SU-DHL-6 (cell line): ENCODE measurements at regions not wholly inside any gene's neighbourhood (a gene's known extent, or its start where the extent isn't known, plus 50 kb on each side); places are given as distances from the start of the nearest gene placed in this dataset.

Experiments
- H2AFZ ChIP-seq: fragments of 200-600 bp; sonication (generic); 2 replicates; pipeline ENCODE4 v1.6.1; 2014; ENCODE audit warnings: low read depth, mild to moderate bottlenecking, moderate library complexity, mixed read lengths, antibody characterized with exemption, low read length; ENCODE audit not compliant: severe bottlenecking
- H3F3A ChIP-seq: fragments of 200-600 bp; shearing (Covaris generic); 2 replicates; pipeline ENCODE4 v1.6.0; 2016; ENCODE audit warnings: antibody characterized with exemption, mild to moderate bottlenecking; ENCODE audit not compliant: insufficient read depth
- H3K27ac ChIP-seq: fragments of 200-600 bp; sonication (generic); 2 replicates; pipeline ENCODE4 v1.5.1; 2016; ENCODE audit warnings: low read depth, mild to moderate bottlenecking, low read length, moderate library complexity, mixed read lengths
- H3K27me3 ChIP-seq: fragments of 200-600 bp; sonication (generic), shearing (Covaris generic); 2 replicates; pipeline ENCODE4 v1.6.0; 2014; ENCODE audit warnings: mild to moderate bottlenecking, low read length
- H3K36me3 ChIP-seq: fragments of 200-600 bp; sonication (generic); 2 replicates; pipeline ENCODE4 v1.6.1; 2014; ENCODE audit warnings: mild to moderate bottlenecking, low read length, mixed read lengths
- H3K4me2 ChIP-seq: fragments of 300-600, 200-600 bp; shearing (Covaris generic), sonication (generic); 2 replicates; pipeline ENCODE4 v1.6.0; 2014; ENCODE audit warnings: low read length, low read depth, mild to moderate bottlenecking; ENCODE audit not compliant: poor library complexity, severe bottlenecking
- H3K4me3 ChIP-seq: fragments of 200-600 bp; sonication (generic); 2 replicates; pipeline ENCODE4 v1.5.1; 2014; ENCODE audit warnings: antibody characterized with exemption, low read length, mild to moderate bottlenecking, mixed read lengths; ENCODE audit not compliant: insufficient read depth, poor library complexity, severe bottlenecking
- H3K79me2 ChIP-seq: fragments of 200-600 bp; sonication (generic); 2 replicates; pipeline ENCODE4 v1.6.1; 2014; ENCODE audit warnings: mild to moderate bottlenecking, low read length, moderate library complexity; ENCODE audit not compliant: insufficient read depth
- H3K9ac ChIP-seq: fragments of 200-600 bp; sonication (generic); 2 replicates; pipeline ENCODE4 v1.7.0; 2014; ENCODE audit warnings: mild to moderate bottlenecking, low read length
- H3K9me2 ChIP-seq: fragments of 200-600 bp; sonication (generic); replicated peaks from 2 replicates; pipeline ENCODE4 v1.6.1; 2014; ENCODE audit warnings: low read length; ENCODE audit not compliant: insufficient read depth
- H3K9me3 ChIP-seq: fragments of 200-600 bp; sonication (generic); 2 replicates; pipeline ENCODE4 v1.6.1; 2014; ENCODE audit warnings: low read length, mixed read lengths; ENCODE audit not compliant: insufficient read depth
- H4K20me1 ChIP-seq: fragments of 200-600 bp; sonication (generic); 2 replicates; pipeline ENCODE4 v1.6.1; 2014; ENCODE audit warnings: low read depth, mild to moderate bottlenecking, antibody characterized with exemption, low read length, moderate library complexity, mixed read lengths
- CTCF ChIP-seq: fragments of 200-600 bp; sonication (generic); IDR thresholded peaks from one replicate; pipeline ENCODE4 v1.5.1; 2017; ENCODE audit warnings: antibody characterized with exemption, mild to moderate bottlenecking, low read length, moderate library complexity; ENCODE audit not compliant: insufficient read depth, poor library complexity, severe bottlenecking
- EZH2phosphoT487 ChIP-seq: fragments of 200-600 bp; sonication (generic), shearing (Covaris generic); conservative IDR thresholded peaks from 2 replicates; pipeline ENCODE4 v1.6.1; 2018; ENCODE audit warnings: mild to moderate bottlenecking, antibody characterized with exemption, low read length, moderate library complexity, mixed read lengths

DNA sequence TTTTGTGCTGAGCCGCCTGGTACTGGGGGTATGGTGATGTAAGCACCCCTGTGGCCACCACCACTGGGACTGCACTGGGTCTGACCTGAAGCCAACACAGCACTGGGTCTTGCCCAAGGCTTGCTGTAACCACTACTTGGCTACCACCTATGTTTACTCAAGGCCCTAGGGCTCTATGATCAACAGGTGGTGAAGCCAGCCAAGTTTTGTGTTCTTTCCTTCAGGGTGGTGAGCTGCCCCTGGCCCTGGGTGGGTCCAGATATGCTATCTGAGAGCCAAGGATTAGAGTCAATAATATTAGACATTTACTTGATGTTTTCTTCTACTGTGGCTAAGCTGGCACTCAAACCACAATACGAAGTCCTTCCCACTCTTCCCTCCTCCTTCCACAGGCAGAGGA is 55.1 kb upstream of the PAGE4 start:
- Histone ChIP-seq H3K9me3 (no peaks in the 10 kb centered on the region), H4K20me1 (no peaks in the 10 kb centered on the region), H3K9ac (no peak overlapping the region), H3K27me3 (no peaks in the 10 kb centered on the region), H3F3A (no peaks in the 10 kb centered on the region), H3K27ac (no peak overlapping the region), H2AFZ (no peak overlapping the region), H3K9me2 (no peaks in the 10 kb centered on the region), H3K79me2 (no peaks in the 10 kb centered on the region), H3K36me3 (no peaks in the 10 kb centered on the region), H3K4me2 (no peak overlapping the region), H3K4me3 (no peak overlapping the region)
- TF ChIP-seq EZH2phosphoT487 (no peak), CTCF (no peak)

DNA sequence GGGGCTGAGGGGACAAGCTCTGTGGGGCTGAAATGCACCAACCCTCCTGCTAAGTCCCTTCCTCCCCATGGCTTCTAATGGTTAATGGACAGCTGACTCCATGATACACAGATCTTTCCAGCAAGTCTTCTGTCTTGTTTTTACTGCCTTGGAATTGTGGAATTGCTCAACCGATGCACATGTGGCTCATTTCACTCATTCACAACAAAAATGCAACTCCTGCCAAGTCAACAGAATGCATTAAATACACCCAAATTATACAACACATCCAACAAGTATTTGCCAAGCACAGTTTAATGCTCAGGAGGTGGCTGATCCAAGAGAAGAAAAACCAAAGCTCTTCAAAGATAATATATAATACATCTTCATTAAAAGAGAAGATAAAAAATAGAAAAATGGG is 61.9 kb upstream of the PAGE4 start:
- H3K9me3 ChIP-seq, result no peaks in the 10 kb centered on the region
- H3F3A ChIP-seq, result no peaks in the 10 kb centered on the region
- H3K27me3 ChIP-seq, result no peaks in the 10 kb centered on the region
- H3K79me2 ChIP-seq, result no peaks in the 10 kb centered on the region
- no peak overlapping the region for H3K27ac ChIP-seq
- H3K36me3 ChIP-seq, result no peaks in the 10 kb centered on the region
- TF ChIP-seq CTCF (no peak), EZH2phosphoT487 (no peak)
- H3K9ac ChIP-seq, result no peak overlapping the region
- no peak overlapping the region for H3K4me3 ChIP-seq
- H4K20me1 ChIP-seq, result no peaks in the 10 kb centered on the region
- no peaks in the 10 kb centered on the region for H3K9me2 ChIP-seq
- H3K4me2 ChIP-seq, result no peak overlapping the region
- no peak overlapping the region for H2AFZ ChIP-seq

GRCh38 chrX:49762175-49762720 is 66.5 kb upstream of the PAGE1 start:
- no peaks in the 10 kb centered on the region for H3K79me2 ChIP-seq
- H3K9ac ChIP-seq, result no peak overlapping the region
- H4K20me1 ChIP-seq, result no peaks in the 10 kb centered on the region
- no peaks in the 10 kb centered on the region for H3K9me3 ChIP-seq
- no peak overlapping the region for H3K4me2 ChIP-seq
- H3K27me3 ChIP-seq, result no peaks in the 10 kb centered on the region
- H3K27ac ChIP-seq, result no peak overlapping the region
- H2AFZ ChIP-seq, result no peak overlapping the region
- no peaks in the 10 kb centered on the region for H3K36me3 ChIP-seq
- TF ChIP-seq CTCF (no peak), EZH2phosphoT487 (no peak)
- no peak overlapping the region for H3K4me3 ChIP-seq
- H3K9me2 ChIP-seq, result no peaks in the 10 kb centered on the region
- no peaks in the 10 kb centered on the region for H3F3A ChIP-seq
